ENCODE measurements at regions not wholly inside any gene's neighbourhood (a gene's known extent, or its start where the extent isn't known, plus 50 kb on each side); places are given as distances from the start of the nearest gene placed in this dataset.

DNA sequence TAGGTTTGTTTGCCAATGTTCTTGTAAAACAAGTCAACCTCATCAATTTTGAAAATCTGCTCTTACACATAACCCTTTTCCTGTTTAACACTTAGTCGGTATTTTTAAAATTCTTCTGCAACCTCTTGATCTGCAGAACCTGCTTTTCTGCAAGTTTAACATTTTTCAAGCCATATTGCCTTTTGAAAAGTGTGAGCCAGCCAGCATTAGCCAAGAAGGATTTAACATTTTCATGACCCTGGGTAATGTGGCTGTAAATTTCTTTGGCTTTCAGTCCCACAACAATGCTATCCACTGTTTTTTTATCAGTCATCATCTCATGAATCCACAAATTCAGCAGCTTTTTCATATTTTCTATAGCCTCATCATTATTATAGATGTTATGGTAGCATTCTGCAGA is 956.5 kb downstream of the FAT4 start:
- no peak for DNase-seq (ENCODE audit: low spot score)
- in situ Hi-C loops (cut with HindIII; ENCODE audit: low sequenced_read_pairs), result no loop called here

DNA sequence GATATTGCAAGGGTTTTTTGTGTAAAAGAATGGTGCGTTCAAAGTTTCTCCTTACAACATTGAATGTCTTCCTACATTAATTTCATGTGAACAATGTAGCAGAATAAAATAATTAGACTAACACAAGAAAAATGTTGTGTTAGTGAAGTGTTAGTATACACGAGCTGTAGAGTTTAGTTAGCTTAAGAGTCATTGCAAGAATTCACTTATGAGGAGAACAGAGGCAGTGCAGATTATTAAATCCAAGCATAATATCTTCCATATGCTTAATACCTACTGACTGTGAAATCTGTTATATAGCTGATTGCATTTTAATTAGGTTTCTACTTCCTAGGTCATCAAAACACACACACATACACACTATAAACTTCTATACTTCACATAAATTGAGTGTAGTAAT is 959.0 kb downstream of the FAT4 start:
- in situ Hi-C loops (cut with HindIII; ENCODE audit: low sequenced_read_pairs), result no loop called here
- DNase-seq (ENCODE audit: low spot score), result no peak

DNA sequence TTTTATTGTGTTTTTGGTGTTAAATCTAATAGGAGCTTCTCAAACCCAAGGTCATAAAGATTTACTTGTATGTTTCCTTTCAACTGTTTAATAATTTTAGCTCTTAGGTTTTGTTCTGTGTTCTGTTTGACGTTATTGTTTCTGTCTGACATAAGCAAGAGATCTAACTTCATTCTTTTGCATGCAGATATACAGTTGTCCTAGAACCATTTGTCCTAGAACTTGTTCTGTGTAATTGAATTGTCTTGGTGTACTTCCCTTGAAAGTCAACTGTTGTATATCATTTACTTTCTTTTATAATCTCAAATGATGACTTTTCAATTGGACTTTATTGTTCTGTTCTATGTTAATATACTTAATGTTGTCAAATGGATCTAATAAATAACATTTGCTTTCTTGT is 977.1 kb downstream of the FAT4 start:
- in situ Hi-C loops (cut with HindIII; ENCODE audit: low sequenced_read_pairs), result no loop called here
- no peak for DNase-seq (ENCODE audit: low spot score)

DNA sequence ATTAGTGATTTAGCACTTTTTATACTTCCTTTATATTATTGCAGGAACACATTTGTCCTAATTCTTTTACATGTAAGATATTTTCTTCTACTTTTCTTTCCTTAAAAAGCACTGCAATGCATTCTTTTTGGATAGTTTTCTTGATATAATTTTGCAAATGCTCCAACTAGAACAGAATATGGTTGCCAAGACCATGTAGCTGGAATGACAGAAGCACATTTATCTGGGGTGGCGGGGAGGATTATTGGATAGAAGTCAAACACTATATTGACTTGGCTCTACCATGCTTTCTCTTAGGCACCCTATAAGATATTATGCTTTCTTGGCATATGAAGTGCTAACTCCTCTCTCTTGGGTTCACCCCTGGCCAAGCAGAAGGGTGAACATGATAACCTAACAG is 983.5 kb downstream of the FAT4 start:
- in situ Hi-C loops (cut with HindIII; ENCODE audit: low sequenced_read_pairs), result no loop called here
- DNase-seq (ENCODE audit: low spot score), result no peak

DNA sequence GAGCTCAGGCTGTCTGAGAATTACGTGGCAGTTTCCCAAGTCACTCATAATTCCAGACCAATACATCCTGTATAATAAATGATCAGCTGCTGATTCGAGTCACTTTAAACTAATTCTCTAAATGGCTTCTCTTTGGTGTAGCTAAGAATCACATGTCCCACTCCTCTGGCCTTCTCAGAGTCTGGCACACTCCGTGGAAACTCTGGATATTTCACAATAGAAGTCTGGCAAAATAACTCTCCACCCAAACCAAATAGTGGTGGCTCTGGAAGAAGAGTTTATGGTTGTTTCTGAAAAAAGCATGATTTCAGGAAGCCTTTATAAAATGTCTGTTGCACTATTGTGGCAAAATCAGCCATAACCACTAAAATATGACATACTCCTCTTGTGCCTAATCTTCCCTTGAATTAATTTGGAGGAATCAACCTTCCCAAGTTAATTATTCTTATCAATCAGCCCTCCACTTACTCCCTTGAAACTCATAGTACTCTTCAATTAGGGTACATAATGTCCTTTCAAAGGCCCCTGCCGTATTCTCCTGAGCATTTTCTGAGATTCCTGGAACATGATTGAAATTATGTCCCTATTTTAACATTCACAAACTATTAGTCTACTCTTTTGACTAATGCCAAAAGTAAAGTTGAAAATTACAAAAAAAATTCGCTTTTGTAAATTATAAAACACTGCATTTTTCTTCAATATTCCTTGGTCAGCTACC is 991.6 kb downstream of the FAT4 start:
- no peak for DNase-seq (ENCODE audit: low spot score)
- in situ Hi-C loops (cut with HindIII; ENCODE audit: low sequenced_read_pairs), result no loop called here

DNA sequence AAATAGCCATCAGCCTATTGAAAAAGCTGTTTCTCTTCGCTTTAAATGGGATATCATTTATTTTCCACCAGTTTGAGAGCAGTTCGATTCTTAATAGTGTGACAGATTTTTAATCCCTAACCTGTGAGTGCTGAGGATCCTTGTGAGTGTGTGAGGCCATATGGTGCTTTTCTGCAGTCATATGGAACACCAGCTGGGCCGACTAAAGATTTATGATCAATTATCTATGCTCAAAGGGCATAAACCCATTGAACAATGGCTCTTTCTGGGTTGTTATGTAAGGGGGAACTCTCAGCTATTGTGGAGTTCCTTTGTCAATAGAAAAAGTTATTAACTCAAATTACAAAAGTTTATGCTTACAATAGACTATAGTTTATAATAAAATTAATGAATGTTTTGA is 1003.6 kb downstream of the FAT4 start:
- DNase-seq (ENCODE audit: low spot score), result no peak
- in situ Hi-C loops (cut with HindIII; ENCODE audit: low sequenced_read_pairs), result no loop called here

DNA sequence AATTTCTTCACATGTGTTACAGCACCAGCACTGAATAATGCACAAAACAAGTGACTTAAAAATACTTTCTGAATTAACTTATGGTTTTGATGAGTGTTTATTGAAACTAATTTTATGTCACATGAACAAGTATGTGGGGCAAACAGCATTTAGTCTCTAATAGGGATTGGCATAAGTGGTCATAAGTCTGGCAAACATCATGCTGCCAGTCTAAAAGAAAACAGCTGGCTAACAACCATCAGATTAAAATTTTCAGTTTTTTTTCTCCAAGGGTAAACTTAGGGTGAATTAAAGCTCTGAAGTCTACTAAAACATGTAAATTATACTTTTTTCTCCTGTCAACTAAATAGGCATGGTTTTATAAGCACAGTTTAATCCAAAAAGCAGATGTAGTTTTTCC is 1014.2 kb downstream of the FAT4 start:
- DNase-seq (ENCODE audit: low spot score), result no peak
- in situ Hi-C loops (cut with HindIII; ENCODE audit: low sequenced_read_pairs), result no loop called here

DNA sequence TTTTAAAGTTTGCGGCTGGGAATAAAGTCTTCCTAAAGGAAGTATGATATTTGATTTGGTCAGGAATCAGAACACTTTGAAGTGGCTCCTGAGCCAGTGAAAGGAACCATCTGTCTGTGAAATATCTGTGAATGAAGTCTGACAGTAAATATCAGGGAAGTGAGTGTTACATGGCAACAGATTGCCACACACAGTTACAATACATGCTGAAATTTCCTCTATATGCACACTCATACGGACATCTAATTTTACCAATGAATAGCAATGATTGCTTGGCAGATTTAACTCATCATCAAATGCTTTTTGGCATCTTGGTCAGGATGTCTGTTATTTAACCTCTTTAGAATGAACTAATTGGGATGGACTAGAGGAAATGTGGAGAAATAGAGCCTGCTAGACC is 1023.8 kb downstream of the FAT4 start:
- DNase-seq (ENCODE audit: low spot score), result no peak
- in situ Hi-C loops (cut with HindIII; ENCODE audit: low sequenced_read_pairs), result no loop called here

DNA sequence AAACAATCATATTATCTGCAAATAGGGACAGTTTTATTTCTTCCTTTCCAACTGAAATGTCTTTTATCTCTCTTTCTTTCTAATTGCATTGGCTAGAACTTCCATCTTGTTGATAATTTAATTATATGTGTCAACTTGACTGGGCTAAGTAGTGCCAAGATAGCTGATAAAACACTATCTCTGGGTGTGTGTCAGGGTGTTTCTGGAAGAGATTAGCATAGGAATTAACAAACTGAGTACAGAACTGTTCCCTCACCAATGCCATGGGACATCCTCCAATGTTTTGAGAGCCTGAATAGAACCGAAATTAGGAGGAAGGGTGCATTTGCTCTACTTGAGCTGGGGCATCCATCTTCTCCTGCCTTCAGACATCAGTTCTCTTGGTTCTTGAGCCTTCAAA is 1027.2 kb downstream of the FAT4 start:
- in situ Hi-C loops (cut with HindIII; ENCODE audit: low sequenced_read_pairs), result no loop called here
- DNase-seq (ENCODE audit: low spot score), result no peak

DNA sequence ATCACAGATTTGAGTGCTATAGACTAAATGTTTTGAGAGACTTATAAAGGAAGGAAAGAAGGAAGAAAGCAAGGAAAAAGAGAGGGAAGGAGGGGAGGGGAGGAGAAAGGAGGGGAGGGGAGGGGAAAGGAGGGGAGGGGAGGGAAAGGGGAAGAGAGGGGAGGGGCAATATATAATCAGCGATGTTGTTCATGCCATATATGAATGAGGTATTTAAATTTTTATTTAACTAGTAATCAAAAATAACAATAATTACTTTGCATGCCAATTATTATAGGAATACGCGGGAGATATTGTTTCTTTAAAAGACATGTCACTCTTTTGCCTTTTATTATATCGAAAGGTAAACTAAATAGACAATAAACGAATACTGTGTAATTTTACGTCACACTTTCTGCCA is 1029.7 kb downstream of the FAT4 start:
- DNase-seq (ENCODE audit: low spot score), result no peak
- in situ Hi-C loops (cut with HindIII; ENCODE audit: low sequenced_read_pairs), result no loop called here

DNA sequence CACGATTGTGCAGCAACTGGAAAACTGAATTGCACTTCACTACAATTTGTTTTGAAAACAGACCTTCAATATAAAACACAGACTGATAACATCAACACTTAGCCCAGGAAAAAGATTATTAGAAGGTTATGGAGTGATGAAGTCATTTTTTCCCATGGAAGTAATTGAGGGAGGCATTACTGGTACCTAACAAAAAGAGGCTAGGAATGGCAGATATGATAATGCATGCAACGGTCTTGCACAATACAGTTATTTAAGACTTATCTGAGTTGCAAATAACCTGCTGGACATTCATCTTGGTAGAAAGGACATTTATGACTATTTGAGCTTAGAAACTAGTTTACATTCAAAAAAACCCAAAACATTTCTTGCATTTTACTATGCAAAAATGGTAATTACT is 1031.9 kb downstream of the FAT4 start:
- DNase-seq (ENCODE audit: low spot score), result no peak
- in situ Hi-C loops (cut with HindIII; ENCODE audit: low sequenced_read_pairs), result no loop called here

DNA sequence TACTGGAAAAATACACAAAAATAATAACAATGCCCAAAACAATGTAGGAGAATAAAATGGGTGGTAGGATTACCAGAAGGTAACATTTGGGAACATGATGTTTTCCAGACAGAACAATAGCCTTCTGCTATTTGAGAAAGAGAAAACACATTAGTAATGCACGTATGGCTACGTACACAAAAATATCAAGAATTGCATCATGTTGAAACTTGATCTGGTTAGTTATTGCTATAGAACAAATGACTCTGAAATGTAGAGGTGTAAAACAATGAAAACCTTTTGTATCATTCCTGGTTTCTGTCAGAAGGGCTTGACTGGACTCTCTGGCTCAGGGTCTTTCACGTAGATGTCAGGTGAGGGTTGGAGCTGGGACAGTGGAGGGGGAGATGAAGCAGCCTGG is 1040.0 kb downstream of the FAT4 start:
- in situ Hi-C loops (cut with HindIII; ENCODE audit: low sequenced_read_pairs), result no loop called here
- DNase-seq (ENCODE audit: low spot score), result no peak

DNA sequence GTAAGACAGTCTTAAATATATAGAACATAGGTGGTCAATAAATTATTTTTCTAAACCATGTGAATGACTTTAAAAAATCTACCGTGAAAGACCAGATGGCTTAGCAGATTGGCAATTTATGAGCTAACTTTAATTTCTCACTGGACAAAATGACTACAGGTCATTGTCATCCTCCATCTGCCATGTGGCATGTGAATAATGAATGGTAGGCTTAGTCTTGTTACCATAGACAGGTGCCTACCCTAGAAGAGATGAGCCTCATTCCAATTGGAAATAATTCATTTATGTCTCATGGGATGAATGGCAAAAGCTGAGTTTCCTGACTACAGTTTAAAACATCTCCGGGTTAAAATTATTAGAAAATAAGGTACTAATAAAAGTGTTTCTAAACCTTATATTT is 1043.3 kb downstream of the FAT4 start:
- in situ Hi-C loops (cut with HindIII; ENCODE audit: low sequenced_read_pairs), result no loop called here
- no peak for DNase-seq (ENCODE audit: low spot score)

DNA sequence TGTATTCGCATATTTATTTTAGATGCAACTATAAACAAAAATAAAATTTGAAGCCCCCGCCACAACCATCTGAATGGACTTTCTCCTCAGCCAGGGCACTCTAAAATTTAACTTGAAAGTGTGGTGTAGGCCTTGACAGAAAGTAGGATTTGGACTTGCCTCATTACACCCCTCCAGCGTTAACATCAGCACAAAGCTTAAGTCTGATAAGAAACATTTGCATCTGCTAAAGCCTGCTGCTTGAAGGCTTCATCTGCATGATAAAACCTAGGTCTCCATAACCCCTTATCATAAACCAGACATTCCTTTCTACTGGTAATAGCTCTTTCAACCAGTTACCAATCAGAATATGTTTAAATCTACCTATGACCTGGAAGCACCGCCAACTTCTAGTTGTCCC is 1046.5 kb downstream of the FAT4 start:
- in situ Hi-C loops (cut with HindIII; ENCODE audit: low sequenced_read_pairs), result no loop called here
- no peak for DNase-seq (ENCODE audit: low spot score)

DNA sequence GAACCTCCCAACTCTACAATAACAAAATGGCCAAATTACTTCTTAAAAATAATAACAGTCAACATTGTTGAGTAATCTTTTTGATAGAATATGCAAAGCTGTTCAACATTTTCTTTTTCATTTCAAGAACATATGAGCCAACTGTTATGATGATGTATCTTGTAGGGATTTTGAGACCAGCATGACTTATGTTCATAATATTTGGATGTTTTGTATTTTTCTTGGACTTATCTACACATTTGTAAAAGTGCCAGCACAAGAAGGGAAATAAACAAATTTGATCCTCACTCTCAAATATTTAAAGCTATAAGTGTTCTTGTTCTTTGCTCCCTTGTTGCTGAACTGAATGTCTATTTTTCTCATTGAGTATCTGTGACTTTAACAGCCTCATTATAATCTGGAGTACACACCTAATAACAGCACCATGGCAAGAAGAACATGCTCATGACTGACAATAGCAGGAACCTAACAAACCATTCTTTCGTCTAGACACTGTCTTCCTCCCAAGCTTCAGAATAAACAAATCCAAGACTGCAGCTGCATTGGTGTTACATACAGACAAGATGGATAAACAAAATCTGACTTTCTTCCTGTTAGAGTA is 1049.7 kb downstream of the FAT4 start:
- in situ Hi-C loops (cut with HindIII; ENCODE audit: low sequenced_read_pairs), result no loop called here
- DNase-seq (ENCODE audit: low spot score), result no peak

DNA sequence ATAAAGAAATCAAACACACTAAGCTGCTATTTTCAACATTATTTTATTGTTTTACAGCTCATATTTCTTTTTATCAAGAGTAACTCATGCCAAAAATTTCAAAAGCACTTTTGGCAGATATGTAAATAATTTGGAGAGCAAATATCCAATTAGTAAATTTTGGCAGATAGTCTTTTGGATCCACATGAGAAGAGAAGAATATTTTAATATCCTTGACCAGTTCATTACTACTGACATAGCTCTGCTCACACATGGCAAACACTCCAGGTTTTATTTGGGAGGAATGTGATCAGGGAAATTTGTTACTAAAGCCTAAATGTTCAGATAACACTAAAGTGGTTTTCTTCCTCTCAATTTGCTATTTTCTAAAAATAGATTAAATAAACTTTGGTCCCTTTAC is 1054.3 kb downstream of the FAT4 start:
- no peak for DNase-seq (ENCODE audit: low spot score)
- in situ Hi-C loops (cut with HindIII; ENCODE audit: low sequenced_read_pairs), result no loop called here

DNA sequence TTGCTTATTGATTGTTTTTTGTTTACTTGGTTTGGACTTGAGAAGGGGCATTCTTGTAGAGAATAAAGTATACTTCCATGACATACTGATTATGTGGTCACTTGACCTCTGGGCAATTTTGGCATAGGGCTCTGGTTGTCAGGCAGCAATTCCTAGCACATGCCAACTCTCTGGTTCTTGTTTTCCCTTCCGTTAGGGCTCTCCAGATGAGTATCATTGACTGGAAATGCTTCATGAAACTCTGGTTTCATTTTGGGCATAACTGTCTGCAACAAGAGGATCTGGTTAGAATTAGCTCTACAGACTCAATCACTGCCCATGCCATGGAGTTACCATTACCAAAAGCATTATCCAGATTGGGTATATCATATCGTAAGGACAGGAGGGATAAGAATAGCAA is 1057.9 kb downstream of the FAT4 start:
- DNase-seq (ENCODE audit: low spot score), result no peak
- in situ Hi-C loops (cut with HindIII; ENCODE audit: low sequenced_read_pairs), result no loop called here

DNA sequence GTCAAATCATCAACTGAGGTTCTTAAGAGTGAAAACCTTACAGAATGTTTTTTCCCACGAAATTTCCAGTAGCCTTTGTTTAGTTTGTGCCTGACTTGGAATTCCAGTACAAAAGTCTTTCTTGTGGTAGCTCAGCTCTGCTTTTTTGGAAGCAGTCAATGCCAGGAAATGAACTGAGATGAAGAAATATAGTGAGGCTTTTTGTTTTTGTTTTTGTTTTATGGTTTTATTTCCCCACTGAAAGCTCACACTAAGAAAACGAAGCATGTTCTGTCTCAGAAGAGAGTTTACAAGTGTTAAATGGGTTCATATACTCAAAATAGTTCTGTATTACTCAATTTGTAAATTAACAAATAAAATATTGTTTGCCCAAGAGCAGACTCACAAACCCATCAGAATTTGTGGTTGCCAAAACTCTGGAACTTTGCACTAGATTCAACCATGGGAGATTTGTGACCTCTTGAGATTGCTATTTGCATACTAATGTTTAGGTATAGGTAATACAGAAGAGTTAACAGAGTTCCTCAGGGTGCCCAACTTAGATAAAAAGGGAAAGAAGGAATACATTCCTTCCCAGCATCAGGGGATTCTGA is 1060.8 kb downstream of the FAT4 start:
- no peak for DNase-seq (ENCODE audit: low spot score)
- in situ Hi-C loops (cut with HindIII; ENCODE audit: low sequenced_read_pairs), result no loop called here

DNA sequence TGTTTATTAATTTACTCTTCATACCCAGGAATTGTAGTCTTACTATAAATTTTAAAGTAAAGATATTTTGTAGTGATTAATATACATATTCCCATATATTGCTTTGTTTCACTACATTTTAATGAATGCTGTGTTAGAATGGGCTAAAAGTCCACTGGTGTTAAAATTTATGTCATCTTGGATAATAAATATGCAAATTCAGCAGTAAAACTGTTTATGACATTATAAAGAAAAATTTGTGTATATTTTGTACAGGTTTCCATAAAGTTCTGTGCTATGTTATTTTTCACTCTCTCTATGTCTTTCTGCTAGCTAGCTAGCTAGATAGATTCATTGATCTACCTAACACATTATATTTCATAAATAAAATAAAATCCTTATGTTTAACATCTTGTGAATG is 1071.2 kb downstream of the FAT4 start:
- in situ Hi-C loops (cut with HindIII; ENCODE audit: low sequenced_read_pairs), result no loop called here
- no peak for DNase-seq (ENCODE audit: low spot score)

DNA sequence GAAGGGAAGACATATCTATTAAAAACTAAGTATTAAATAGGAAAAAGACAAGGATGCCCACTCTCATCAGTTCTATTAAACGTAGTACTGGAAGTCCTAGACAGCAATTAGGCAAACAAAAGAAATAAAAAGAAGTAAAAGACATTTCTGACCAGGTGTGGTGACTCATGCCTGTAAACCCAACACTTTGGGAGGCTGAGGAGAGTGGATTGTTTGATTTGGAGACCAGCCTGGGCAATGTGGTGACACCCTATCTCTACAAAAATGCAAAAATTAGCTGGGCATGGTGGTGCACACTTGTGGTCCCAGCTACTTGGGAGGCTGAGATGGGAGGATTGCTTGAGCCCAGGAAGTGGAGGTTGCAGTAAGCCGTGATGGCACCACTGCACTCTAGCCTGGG is 1071.8 kb downstream of the FAT4 start:
- DNase-seq (ENCODE audit: low spot score), result no peak
- in situ Hi-C loops (cut with HindIII; ENCODE audit: low sequenced_read_pairs), result no loop called here

DNA sequence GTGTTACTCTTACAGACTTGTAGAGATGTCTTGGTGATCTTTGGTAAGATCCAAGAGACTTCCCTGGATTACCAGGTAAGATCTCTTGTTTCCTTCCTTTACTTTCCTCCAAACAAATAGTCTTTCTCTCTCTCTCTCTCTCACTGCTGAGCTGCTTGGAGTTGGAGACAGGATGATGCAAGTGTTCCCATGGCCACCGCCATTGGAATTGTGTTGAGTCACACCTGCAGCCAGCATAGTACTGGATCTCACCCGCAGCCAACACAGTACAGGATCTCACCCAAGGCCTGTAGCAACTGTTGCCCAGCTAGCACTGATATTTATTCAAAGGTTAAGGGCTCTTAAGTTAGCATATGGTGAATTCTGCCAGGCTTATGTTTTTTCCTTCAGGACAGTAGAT is 1080.9 kb downstream of the FAT4 start:
- no peak for DNase-seq (ENCODE audit: low spot score)
- in situ Hi-C loops (cut with HindIII; ENCODE audit: low sequenced_read_pairs), result no loop called here

Measured in G401 (cell line).